Spleen (tissue), 7 donors: ENCODE measurements at regions not wholly inside any gene's neighbourhood (a gene's known extent, or its start where the extent isn't known, plus 50 kb on each side); places are given as distances from the start of the nearest gene placed in this dataset.

ENCODE experiments used
- CTCF ChIP-seq, 11 experiments: fragments of 200-600 bp in 7 of 11; fragments of 450-650 bp in 4 of 11; sonication (generic) in 4 of 11; IDR thresholded peaks in 8 of 11; conservative IDR thresholded peaks in 3 of 11; 1 replicate in 7 of 11; 2 replicates in 4 of 11; pipeline versions ENCODE4 v1.4.0 to v1.8.0; 2016 to 2021; ENCODE audit warnings: antibody characterized with exemption in 11 of 11, inconsistent platforms in 4 of 11, mild to moderate bottlenecking in 1 of 11
- POLR2AphosphoS5 ChIP-seq, 3 donors: sonication (generic); formaldehyde crosslinking; IDR thresholded peaks; one replicate each; pipeline ENCODE4 v1.5.1; 2017; ENCODE audit warnings: antibody characterized with exemption in 3 of 3
- donor health status: DM: no; HTN: no; CAD: no; lungs with moderate emphysema.
- donor health status: DM: no; HTN: no; CAD: no.
- donor health status: DM: no; HTN: no; CAD: no.

DNA sequence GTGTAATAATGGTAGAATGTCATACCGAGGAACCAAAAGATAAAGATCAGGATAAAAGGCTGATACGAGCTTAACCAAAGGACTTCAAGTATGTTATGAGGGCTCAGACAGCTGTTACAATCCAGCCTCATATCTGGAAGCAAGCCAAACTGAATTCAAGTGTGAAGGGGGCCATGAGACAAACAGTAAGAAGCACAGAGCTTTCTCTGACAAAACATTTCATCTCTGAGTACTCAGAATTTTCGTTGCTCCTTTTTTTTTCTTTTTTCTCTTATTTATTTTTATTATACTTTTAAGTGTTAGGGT lies 52.9 kb upstream of the CD180 start:
- no peak for TF ChIP-seq CTCF (IDR thresholded peaks at IDR 0.05 in 8 of 11, conservative IDR thresholded peaks at IDR 0.05 in 3 of 11)
- TF ChIP-seq POLR2AphosphoS5 (IDR thresholded peaks at IDR 0.05) = no peak
